GM12891 (cell line): ENCODE measurements at regions not wholly inside any gene's neighbourhood (a gene's known extent, or its start where the extent isn't known, plus 50 kb on each side); places are given as distances from the start of the nearest gene placed in this dataset.

ENCODE experiments used
- POLR2A ChIP-seq: IDR thresholded peaks from 2 replicates; pipeline ENCODE4 v1.6.1; 2011; ENCODE audit warnings: low read depth, low read length, control low read depth
- POLR2AphosphoS5 ChIP-seq: IDR thresholded peaks from 2 replicates; pipeline ENCODE4 v1.6.1; 2011; ENCODE audit warnings: low read depth, low read length, control low read depth
- SPI1 ChIP-seq: IDR thresholded peaks from 2 replicates; pipeline ENCODE4 v1.6.1; 2011; ENCODE audit warnings: low read depth, low read length, control low read depth
- TAF1 ChIP-seq: IDR thresholded peaks from 2 replicates; pipeline ENCODE4 v1.6.1; 2011; ENCODE audit warnings: low read depth, low read length, control low read depth

DNA sequence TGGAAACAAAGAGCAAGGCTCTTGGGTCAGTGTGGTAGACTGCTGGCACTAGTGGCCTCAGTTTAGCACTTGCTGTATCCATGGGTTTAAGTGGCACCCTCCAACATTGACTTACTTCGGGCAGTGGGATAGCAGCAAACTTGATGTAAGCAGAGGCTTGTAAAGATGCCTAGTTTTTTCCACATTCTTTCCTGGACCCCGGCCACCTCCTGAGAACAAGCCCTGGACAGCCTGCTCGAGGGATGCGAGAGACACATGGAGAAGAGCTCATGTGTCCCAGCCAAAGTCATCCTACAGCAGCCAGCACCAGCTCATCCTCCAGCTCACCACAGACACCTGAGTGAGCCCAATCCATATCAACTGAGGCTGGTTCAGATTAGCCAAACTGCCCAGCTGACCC, 142.7 kb upstream of the PCBD1 start:
- TF ChIP-seq POLR2A, result no peak
- no peak for TF ChIP-seq POLR2AphosphoS5
- no peak for TF ChIP-seq SPI1
- TF ChIP-seq TAF1, result no peak
